Esophagus squamous epithelium (tissue), 5 donors: ENCODE measurements at regions not wholly inside any gene's neighbourhood (a gene's known extent, or its start where the extent isn't known, plus 50 kb on each side); places are given as distances from the start of the nearest gene placed in this dataset.
A peak's percentile ranks its signal among the peaks of the same experiment; 100 is the strongest.

Source experiments
- DNase-seq: peaks from one replicate; lab custom pipeline; 2025; lab: John Stamatoyannopoulos, UW
- H3K27ac ChIP-seq, 4 donors: fragments of 200-600 bp; sonication (generic); one replicate each; pipeline ENCODE4 v1.5.1; 2016 to 2019; ENCODE audit warnings: mild to moderate bottlenecking in 1 of 4
- H3K27me3 ChIP-seq, 4 donors: fragments of 200-600 bp; sonication (generic); 1 replicate in 3 of 4; 2 replicates in 1 of 4; pipeline versions ENCODE4 v1.5.1 to v1.6.0; 2017 to 2021; ENCODE audit warnings: antibody characterized with exemption in 1 of 4
- H3K36me3 ChIP-seq, 3 donors: fragments of 200-600 bp; sonication (generic); one replicate each; pipeline ENCODE4 v1.5.1; 2016 to 2019
- H3K4me1 ChIP-seq, 3 donors: fragments of 200-600 bp; sonication (generic); one replicate each; pipeline ENCODE4 v1.5.1; 2017 to 2019
- H3K4me3 ChIP-seq, 4 donors: fragments of 200-600 bp; sonication (generic); 1 replicate in 3 of 4; 2 replicates in 1 of 4; pipeline ENCODE4 v1.5.1; 2016 to 2019; ENCODE audit warnings: mild to moderate bottlenecking in 2 of 4, moderate library complexity in 1 of 4
- H3K9me3 ChIP-seq, 3 donors: fragments of 200-600 bp; sonication (generic); one replicate each; pipeline ENCODE4 v1.5.1; 2016 to 2019
- POLR2A ChIP-seq, 4 donors: fragments of 450-650 bp; IDR thresholded peaks; one replicate each; pipeline ENCODE4 v1.6.1; 2017; ENCODE audit warnings: antibody characterized with exemption in 4 of 4, mild to moderate bottlenecking in 4 of 4, moderate library complexity in 3 of 4
- WGBS, 2 donors: methylation state at CpG; one replicate each; pipeline ENCODE4 v1.1.5; 2018; 5-methylcytosine and 5-hydroxymethylcytosine counted together
- intact Hi-C: fragments of 100-400 bp; cut with DNase I; formaldehyde crosslinking; loops from one replicate; pipeline ENCODE4 v1.15.0; 2022
- TF ChIP-seq, protein P1 (sequence below), 6 experiments: fragments of 450-650 bp in 4 of 6; fragments of 200-600 bp in 2 of 6; sonication (generic) in 2 of 6; IDR thresholded peaks; one replicate each; pipeline ENCODE4 v1.5.1; 2016 to 2019; ENCODE audit warnings: antibody characterized with exemption in 6 of 6, mild to moderate bottlenecking in 4 of 6, moderate library complexity in 4 of 6
- donor health status: DM: yes; HTN: yes; CAD: no.

GRCh38 chr10:29733323-29733722 lies 98.6 kb upstream of the SVIL start:
- no peak for TF ChIP-seq POLR2A (IDR thresholded peaks at IDR 0.05)
- TF ChIP-seq, protein P1, sequence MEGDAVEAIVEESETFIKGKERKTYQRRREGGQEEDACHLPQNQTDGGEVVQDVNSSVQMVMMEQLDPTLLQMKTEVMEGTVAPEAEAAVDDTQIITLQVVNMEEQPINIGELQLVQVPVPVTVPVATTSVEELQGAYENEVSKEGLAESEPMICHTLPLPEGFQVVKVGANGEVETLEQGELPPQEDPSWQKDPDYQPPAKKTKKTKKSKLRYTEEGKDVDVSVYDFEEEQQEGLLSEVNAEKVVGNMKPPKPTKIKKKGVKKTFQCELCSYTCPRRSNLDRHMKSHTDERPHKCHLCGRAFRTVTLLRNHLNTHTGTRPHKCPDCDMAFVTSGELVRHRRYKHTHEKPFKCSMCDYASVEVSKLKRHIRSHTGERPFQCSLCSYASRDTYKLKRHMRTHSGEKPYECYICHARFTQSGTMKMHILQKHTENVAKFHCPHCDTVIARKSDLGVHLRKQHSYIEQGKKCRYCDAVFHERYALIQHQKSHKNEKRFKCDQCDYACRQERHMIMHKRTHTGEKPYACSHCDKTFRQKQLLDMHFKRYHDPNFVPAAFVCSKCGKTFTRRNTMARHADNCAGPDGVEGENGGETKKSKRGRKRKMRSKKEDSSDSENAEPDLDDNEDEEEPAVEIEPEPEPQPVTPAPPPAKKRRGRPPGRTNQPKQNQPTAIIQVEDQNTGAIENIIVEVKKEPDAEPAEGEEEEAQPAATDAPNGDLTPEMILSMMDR (IDR thresholded peaks at IDR 0.05), result no peak
- intact Hi-C loops, result loop anchor here (10.0 kb wide), 3 partner anchors 111 to 261 kb away; no protein-coding TSS in a partner anchor
- 46 to 55% methylated on average over 5 to 6 of the region's 6 CpGs for WGBS, 2 donors
- peaks cover 0 to 8% (median 0%) of the 10 kb centered on the region in 3 donors for H3K36me3 ChIP-seq
- H3K4me3 ChIP-seq, result peak overlapping the region in 3 of 4 donors; percentile 74 to 97 (median 95)
- no peaks in the 10 kb centered on the region for H3K9me3 ChIP-seq
- DNase-seq, result no peak
- peaks cover 12 to 79% (median 29%) of the 10 kb centered on the region in 3 donors for H3K4me1 ChIP-seq
- peak overlapping the region; percentile 96 to 100 (median 98) for H3K27ac ChIP-seq
- H3K27me3 ChIP-seq, result no peaks in the 10 kb centered on the region

- H3K36me3 ChIP-seq, result peaks cover 0 to 8% (median 0%) of the 10 kb centered on the region in 3 donors
- WGBS, 2 donors, result 36 to 54% methylated on average over 2 of the region's 2 CpGs
- H3K4me3 ChIP-seq, result peak overlapping the region in 3 of 4 donors; percentile 74 to 97 (median 95)
- H3K4me1 ChIP-seq, result peaks cover 12 to 83% (median 30%) of the 10 kb centered on the region in 3 donors
- H3K27me3 ChIP-seq, result no peaks in the 10 kb centered on the region
- TF ChIP-seq POLR2A (IDR thresholded peaks at IDR 0.05), result no peak
- TF ChIP-seq, protein P1 (IDR thresholded peaks at IDR 0.05), result no peak
- intact Hi-C loops, result loop anchor here (10.0 kb wide), 3 partner anchors 112 to 262 kb away; no protein-coding TSS in a partner anchor
- H3K27ac ChIP-seq, result peak overlapping the region; percentile 96 to 100 (median 98)
- DNase-seq, result no peak
- no peaks in the 10 kb centered on the region for H3K9me3 ChIP-seq
Measured at GRCh38 chr10:29732918-29733317, 98.1 kb upstream of the SVIL start.

DNA sequence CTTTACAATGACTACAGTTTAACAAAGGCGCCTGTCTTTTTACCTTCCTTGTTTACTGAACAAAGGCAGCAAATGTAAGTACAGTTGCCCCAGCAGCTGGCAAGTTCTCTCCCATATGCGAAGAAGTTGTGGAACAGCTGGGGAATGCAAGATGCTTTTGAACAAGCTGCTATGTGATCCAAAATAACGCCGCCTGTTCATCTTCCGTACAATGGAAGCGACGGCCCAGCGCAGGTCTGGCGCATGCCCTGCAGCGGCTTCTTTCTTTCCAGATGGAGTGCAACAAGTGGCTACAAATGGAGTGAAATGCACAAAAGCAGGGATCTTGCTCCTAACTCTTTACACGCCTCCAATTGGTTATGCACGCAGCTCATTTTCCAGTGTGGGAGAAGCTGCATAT lies 97.0 kb upstream of the SVIL start:
- Histone ChIP-seq H3K4me3 (peak overlapping the region in 2 of 4 donors; percentile 36 to 97), H3K4me1 (peaks cover 12 to 88% (median 34%) of the 10 kb centered on the region in 3 donors), H3K27ac (peak overlapping the region; percentile 79 to 100 (median 90)), H3K36me3 (peaks cover 0 to 8% (median 0%) of the 10 kb centered on the region in 3 donors), H3K9me3 (no peaks in the 10 kb centered on the region), H3K27me3 (no peaks in the 10 kb centered on the region)
- WGBS, 2 donors, result 31 to 55% methylated on average over 12 of the region's 12 CpGs
- intact Hi-C loops, result loop anchor here (10.0 kb wide), 3 partner anchors 113 to 263 kb away; no protein-coding TSS in a partner anchor
- TF ChIP-seq, protein P1 (IDR thresholded peaks at IDR 0.05), result no peak
- no peak for TF ChIP-seq POLR2A (IDR thresholded peaks at IDR 0.05)
- DNase-seq, result no peak

DNA sequence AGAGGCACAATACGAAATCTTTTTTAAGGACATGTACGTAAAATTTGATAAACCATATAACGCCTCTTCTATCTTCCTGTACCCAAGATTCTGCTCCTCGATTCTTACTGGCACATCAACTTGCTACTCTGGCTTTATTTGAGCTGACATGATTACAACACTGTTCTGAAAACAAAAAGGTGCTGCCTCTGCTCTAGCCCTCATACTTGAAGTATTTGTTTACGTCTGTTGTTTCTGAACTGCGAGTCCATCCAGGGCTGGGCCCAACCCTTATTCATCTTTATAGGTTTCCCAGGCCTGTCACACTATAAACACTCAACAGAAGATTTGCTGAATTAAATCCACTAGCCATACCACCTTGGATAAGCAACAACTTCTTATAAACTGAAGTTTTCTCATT lies 96.2 kb upstream of the SVIL start:
- peaks cover 13 to 92% (median 34%) of the 10 kb centered on the region in 3 donors for H3K4me1 ChIP-seq
- H3K27ac ChIP-seq, result peak overlapping the region; percentile 79 to 100 (median 90)
- no peaks in the 10 kb centered on the region for H3K9me3 ChIP-seq
- H3K27me3 ChIP-seq, result no peaks in the 10 kb centered on the region
- TF ChIP-seq, protein P1 (IDR thresholded peaks at IDR 0.05), result no peak
- TF ChIP-seq POLR2A (IDR thresholded peaks at IDR 0.05), result no peak
- intact Hi-C loops, result loop anchor here (10.0 kb wide), 3 partner anchors 114 to 264 kb away; no protein-coding TSS in a partner anchor
- peak overlapping the region in 1 of 4 donors; percentile 36 for H3K4me3 ChIP-seq
- DNase-seq, result no peak
- 31 to 42% methylated on average over 6 of the region's 6 CpGs for WGBS, 2 donors
- peaks cover 0 to 13% (median 0%) of the 10 kb centered on the region in 3 donors for H3K36me3 ChIP-seq

DNA sequence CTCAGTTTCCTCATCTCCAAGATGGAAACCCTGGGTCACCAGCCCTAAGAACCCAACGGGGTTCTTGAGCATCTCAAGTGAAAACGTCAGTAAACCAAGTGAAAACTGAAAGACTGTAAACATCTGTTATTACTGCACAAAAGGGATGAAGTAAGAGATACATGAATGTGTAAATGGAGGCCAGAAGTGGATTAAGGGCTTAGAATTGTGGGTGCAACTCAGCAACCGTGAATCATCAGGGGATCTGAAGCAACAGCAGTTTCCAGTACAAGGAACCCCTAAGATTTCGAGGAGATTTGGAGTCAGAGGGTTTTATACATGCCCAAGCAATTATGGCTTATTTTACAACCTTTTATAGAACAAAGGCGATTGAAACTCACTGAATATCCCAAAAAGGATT lies 95.7 kb upstream of the SVIL start:
- TF ChIP-seq, protein P1 (IDR thresholded peaks at IDR 0.05), result no peak
- no peak for TF ChIP-seq POLR2A (IDR thresholded peaks at IDR 0.05)
- intact Hi-C loops, result loop anchor here (10.0 kb wide), 3 partner anchors 114 to 264 kb away; no protein-coding TSS in a partner anchor
- Histone ChIP-seq H3K9me3 (no peaks in the 10 kb centered on the region), H3K4me1 (peaks cover 18 to 96% (median 39%) of the 10 kb centered on the region in 3 donors), H3K27ac (peak overlapping the region; percentile 79 to 100 (median 90)), H3K4me3 (peak overlapping the region in 1 of 4 donors; percentile 36), H3K27me3 (no peaks in the 10 kb centered on the region), H3K36me3 (peaks cover 0 to 13% (median 0%) of the 10 kb centered on the region in 3 donors)
- 33 to 35% methylated on average over 5 of the region's 5 CpGs for WGBS, 2 donors
- no peak for DNase-seq
